Upper lobe of left lung (tissue), 6 donors: ENCODE measurements at regions not wholly inside any gene's neighbourhood (a gene's known extent, or its start where the extent isn't known, plus 50 kb on each side); places are given as distances from the start of the nearest gene placed in this dataset.

Source experiments
- ATAC-seq, 2 donors: fragments of 200-7000 bp; cut with Tn5 transposase; one replicate each; pipeline ENCODE4 v1.9.1; 2022; ENCODE audit warnings: mild to moderate bottlenecking in 2 of 2, moderate library complexity in 2 of 2; ENCODE audit not compliant: low FRiP score in 2 of 2
- DNase-seq, 2 donors: peaks; one replicate each; pipeline ENCODE4 v3.0.0-alpha.2; 2019 to 2020
- H3K27ac ChIP-seq, 4 donors: fragments of 200-600 bp; sonication (generic); one replicate each; pipeline ENCODE4 v1.5.1; 2016 to 2019
- H3K27me3 ChIP-seq, 4 donors: fragments of 200-600 bp; sonication (generic); one replicate each; pipeline ENCODE4 v1.5.1; 2017 to 2019
- H3K36me3 ChIP-seq, 4 donors: fragments of 200-600 bp; sonication (generic); one replicate each; pipeline ENCODE4 v1.5.1; 2016 to 2019
- H3K4me1 ChIP-seq, 4 donors: fragments of 200-600 bp; sonication (generic); one replicate each; pipeline ENCODE4 v1.5.1; 2018 to 2019
- H3K4me3 ChIP-seq, 4 donors: fragments of 200-600 bp; sonication (generic); one replicate each; pipeline ENCODE4 v1.5.1; 2017 to 2019; ENCODE audit warnings: mild to moderate bottlenecking in 2 of 4, moderate library complexity in 1 of 4
- H3K9me3 ChIP-seq, 4 donors: fragments of 200-600 bp; sonication (generic); one replicate each; pipeline ENCODE4 v1.5.1; 2018 to 2019
- CTCF ChIP-seq, 6 experiments: fragments of 450-650 bp in 4 of 6; fragments of 200-600 bp in 2 of 6; sonication (generic) in 2 of 6; IDR thresholded peaks; one replicate each; pipeline ENCODE4 v1.5.1; 2016 to 2019; ENCODE audit warnings: antibody characterized with exemption in 6 of 6
- EP300 ChIP-seq, 4 donors: sonication (generic); formaldehyde crosslinking; IDR thresholded peaks; one replicate each; pipeline ENCODE4 v1.5.1; 2017; ENCODE audit warnings: antibody characterized with exemption in 4 of 4, control low read depth in 2 of 4
- POLR2A ChIP-seq, 4 donors: fragments of 450-650 bp; IDR thresholded peaks; one replicate each; pipeline ENCODE4 v1.5.1; 2016 to 2017; ENCODE audit warnings: antibody characterized with exemption in 4 of 4, mild to moderate bottlenecking in 2 of 4
- POLR2AphosphoS5 ChIP-seq, 2 donors: sonication (generic); formaldehyde crosslinking; IDR thresholded peaks; one replicate each; pipeline ENCODE4 v1.5.1; 2017; ENCODE audit warnings: antibody characterized with exemption in 2 of 2
- whole genome bisulfite sequencing, 2 donors: methylation state at CpG; one replicate each; pipeline ENCODE4 v1.1.5; 2017 to 2018; 5-methylcytosine and 5-hydroxymethylcytosine counted together
- donor health status: DM: no; HTN: no; CAD: no; lungs with moderate emphysema.
- donor health status: DM: no; HTN: yes; CAD: no; lungs with severe emphysema.

GRCh38 chr2:176622792-176623191, 353.6 kb downstream of the MTX2 start:
- TF ChIP-seq EP300 (IDR thresholded peaks at IDR 0.05), result no peak
- TF ChIP-seq POLR2AphosphoS5 (IDR thresholded peaks at IDR 0.05), result no peak
- ATAC-seq, result no peak
- WGBS, 2 donors, result 91 to 93% methylated on average over 4 of the region's 4 CpGs
- no peak overlapping the region for H3K4me3 ChIP-seq
- no peaks in the 10 kb centered on the region for H3K27me3 ChIP-seq
- no peak overlapping the region for H3K27ac ChIP-seq
- H3K36me3 ChIP-seq, result no peaks in the 10 kb centered on the region
- DNase-seq, result no peak
- no peaks in the 10 kb centered on the region for H3K4me1 ChIP-seq
- no peaks in the 10 kb centered on the region for H3K9me3 ChIP-seq

GRCh38 chr2:176626796-176627195, 357.6 kb downstream of the MTX2 start:
- Histone ChIP-seq H3K36me3 (no peaks in the 10 kb centered on the region), H3K4me3 (no peak overlapping the region), H3K27me3 (no peaks in the 10 kb centered on the region), H3K4me1 (no peaks in the 10 kb centered on the region), H3K9me3 (no peaks in the 10 kb centered on the region), H3K27ac (no peak overlapping the region)
- 83 to 86% methylated on average over 8 of the region's 8 CpGs for WGBS, 2 donors
- TF ChIP-seq POLR2AphosphoS5 (IDR thresholded peaks at IDR 0.05) (no peak), POLR2A (IDR thresholded peaks at IDR 0.05) (no peak), EP300 (IDR thresholded peaks at IDR 0.05) (no peak), CTCF (IDR thresholded peaks at IDR 0.05) (no peak)
- no peak for DNase-seq
- ATAC-seq, result no peak

- ATAC-seq, result no peak
- H3K4me3 ChIP-seq, result no peak overlapping the region
- no peaks in the 10 kb centered on the region for H3K36me3 ChIP-seq
- no peak for TF ChIP-seq EP300 (IDR thresholded peaks at IDR 0.05)
- TF ChIP-seq POLR2AphosphoS5 (IDR thresholded peaks at IDR 0.05), result no peak
- no peak for TF ChIP-seq CTCF (IDR thresholded peaks at IDR 0.05)
- TF ChIP-seq POLR2A (IDR thresholded peaks at IDR 0.05), result no peak
- DNase-seq, result no peak
- no peak overlapping the region for H3K27ac ChIP-seq
- H3K9me3 ChIP-seq, result no peaks in the 10 kb centered on the region
- no peaks in the 10 kb centered on the region for H3K4me1 ChIP-seq
- H3K27me3 ChIP-seq, result no peaks in the 10 kb centered on the region
Observed at GRCh38 chr2:176628438-176628837, 359.2 kb downstream of the MTX2 start.

GRCh38 chr2:176633754-176634153, 364.5 kb downstream of the MTX2 start:
- peaks cover 0 to 19% (median 6%) of the 10 kb centered on the region in 4 donors for H3K27me3 ChIP-seq
- no peak for TF ChIP-seq POLR2AphosphoS5 (IDR thresholded peaks at IDR 0.05)
- no peak for TF ChIP-seq CTCF (IDR thresholded peaks at IDR 0.05)
- no peak for TF ChIP-seq EP300 (IDR thresholded peaks at IDR 0.05)
- TF ChIP-seq POLR2A (IDR thresholded peaks at IDR 0.05), result no peak
- no peaks in the 10 kb centered on the region for H3K36me3 ChIP-seq
- ATAC-seq (no peak), DNase-seq (no peak)
- H3K4me3 ChIP-seq, result no peak overlapping the region
- H3K9me3 ChIP-seq, result no peaks in the 10 kb centered on the region
- peaks cover 5 to 13% (median 7%) of the 10 kb centered on the region in 4 donors for H3K4me1 ChIP-seq
- WGBS, 2 donors, result 41 to 46% methylated on average over 2 of the region's 2 CpGs
- no peak overlapping the region for H3K27ac ChIP-seq

- ATAC-seq, result no peak
- Histone ChIP-seq H3K4me3 (no peak overlapping the region), H3K4me1 (peaks cover 5 to 13% (median 7%) of the 10 kb centered on the region in 4 donors), H3K27ac (no peak overlapping the region), H3K9me3 (no peaks in the 10 kb centered on the region), H3K27me3 (peaks cover 0 to 27% (median 8%) of the 10 kb centered on the region in 4 donors), H3K36me3 (no peaks in the 10 kb centered on the region)
- TF ChIP-seq POLR2A (IDR thresholded peaks at IDR 0.05) (no peak), EP300 (IDR thresholded peaks at IDR 0.05) (no peak), POLR2AphosphoS5 (IDR thresholded peaks at IDR 0.05) (no peak), CTCF (IDR thresholded peaks at IDR 0.05) (no peak)
- no peak for DNase-seq
- 74 to 87% methylated on average over 3 of the region's 3 CpGs for whole genome bisulfite sequencing, 2 donors
Observed at GRCh38 chr2:176636401-176636800, 367.2 kb downstream of the MTX2 start.
